ENCODE measurements at regions not wholly inside any gene's neighbourhood (a gene's known extent, or its start where the extent isn't known, plus 50 kb on each side); places are given as distances from the start of the nearest gene placed in this dataset.
A peak's percentile ranks its signal among the peaks of the same experiment; 100 is the strongest.

GRCh38 chr13:79229761-79230160 is 176.3 kb downstream of the RBM26 start:
- H3K4me3 ChIP-seq (ENCODE audit: low read depth, low read length), result no peak overlapping the region
- no peak for TF ChIP-seq CTCF (IDR thresholded peaks at IDR 0.05; ENCODE audit: insufficient read depth, low read depth, low read length)
- DNase-seq (ENCODE audit: low read depth), result no peak

GRCh38 chr13:79228972-79229371 is 177.1 kb downstream of the RBM26 start:
- DNase-seq (ENCODE audit: low read depth), result no peak
- H3K4me3 ChIP-seq (ENCODE audit: low read depth, low read length), result no peak overlapping the region
- TF ChIP-seq CTCF (IDR thresholded peaks at IDR 0.05; ENCODE audit: insufficient read depth, low read depth, low read length), result no peak

GRCh38 chr13:79227418-79227817 is 178.6 kb downstream of the RBM26 start:
- DNase-seq (ENCODE audit: low read depth), result no peak

GRCh38 chr13:79226938-79227337 is 179.1 kb downstream of the RBM26 start:
- DNase-seq (ENCODE audit: low read depth), result no peak
- H3K4me3 ChIP-seq (ENCODE audit: low read depth, low read length), result no peak overlapping the region
- no peak for TF ChIP-seq CTCF (IDR thresholded peaks at IDR 0.05; ENCODE audit: insufficient read depth, low read depth, low read length)

More at GRCh38 chr13:79227418-79227817, 178.6 kb downstream of the RBM26 start:
- TF ChIP-seq CTCF (IDR thresholded peaks at IDR 0.05; ENCODE audit: insufficient read depth, low read depth, low read length), result no peak
- no peak overlapping the region for H3K4me3 ChIP-seq (ENCODE audit: low read depth, low read length)

GRCh38 chr13:79226250-79226649 is 179.8 kb downstream of the RBM26 start:
- TF ChIP-seq CTCF (IDR thresholded peaks at IDR 0.05; ENCODE audit: insufficient read depth, low read depth, low read length), result no peak
- no peak overlapping the region for H3K4me3 ChIP-seq (ENCODE audit: low read depth, low read length)
- DNase-seq (ENCODE audit: low read depth), result peak; percentile 27

GRCh38 chr13:79225487-79226232 is 180.4 kb downstream of the RBM26 start:
- DNase-seq (ENCODE audit: low read depth), result peak; percentile 6
- H3K4me3 ChIP-seq (ENCODE audit: low read depth, low read length), result no peak overlapping the region
- TF ChIP-seq CTCF (IDR thresholded peaks at IDR 0.05; ENCODE audit: insufficient read depth, low read depth, low read length), result no peak

All from fibroblast of villous mesenchyme (primary cell).